ENCODE measurements at regions not wholly inside any gene's neighbourhood (a gene's known extent, or its start where the extent isn't known, plus 50 kb on each side); places are given as distances from the start of the nearest gene placed in this dataset.

DNA sequence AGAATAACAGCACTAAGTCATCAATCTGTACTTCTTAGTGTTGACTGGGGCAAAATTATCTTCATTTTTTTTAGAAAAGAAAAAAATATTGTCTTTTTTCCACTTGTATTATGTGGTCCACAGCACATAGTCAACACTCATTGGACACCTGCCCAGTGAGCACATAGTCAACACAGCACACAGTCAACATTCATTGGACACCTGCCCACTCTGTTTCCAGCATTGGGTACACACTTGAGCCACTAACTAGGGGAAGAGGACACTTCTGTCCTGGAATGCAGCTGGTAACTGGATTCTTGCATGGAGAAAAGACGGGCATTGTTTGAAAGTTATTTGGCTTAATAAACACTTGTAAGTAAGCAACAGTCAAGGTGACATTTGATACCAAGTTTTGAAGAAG lies 898.2 kb downstream of the CDY2B start:
- POLR2A ChIA-PET, result no interaction called here
- no peaks in the 10 kb centered on the region for H3K9me3 ChIP-seq
- no peak for DNase-seq
- no peak overlapping the region for H3K4me3 ChIP-seq (ENCODE audit: control insufficient read depth in 1 of 2, extremely low read depth in 1 of 2, low read length in 1 of 2)
- Mint-ChIP-seq H3K4me1 (no peaks in the 10 kb centered on the region), H3K4me3 (no peak overlapping the region), H3K9me3 (peaks cover 0 to 3% (median 0%) of the 10 kb centered on the region in 3 donors), H3K27me3 (no peaks in the 10 kb centered on the region), H3K36me3 (no peaks in the 10 kb centered on the region), H3K27ac (no peak overlapping the region)
- H3K4me1 ChIP-seq (ENCODE audit: control insufficient read depth in 1 of 2, extremely low read depth in 1 of 2, insufficient read depth in 2 of 2, low read length in 2 of 2), result no peaks in the 10 kb centered on the region
- CTCF ChIA-PET, result no interaction called here
- H3K36me3 ChIP-seq (ENCODE audit: control insufficient read depth in 2 of 2, extremely low read depth in 1 of 2, insufficient read depth in 1 of 2, low read length in 1 of 2), result no peaks in the 10 kb centered on the region
- no peaks in the 10 kb centered on the region for H3K27me3 ChIP-seq (replicated peaks in 1 of 2; ENCODE audit: control insufficient read depth in 2 of 2, extremely low read depth in 1 of 2, insufficient read depth in 2 of 2, low read length in 1 of 2)
- no peak for ATAC-seq (replicated peaks in 1 of 4)
- no CpG with 5 or more reads among the region's 1 CpG for WGBS (ENCODE audit: insufficient coverage)
- H3K27ac ChIP-seq (ENCODE audit: low read length), result no peak overlapping the region

DNA sequence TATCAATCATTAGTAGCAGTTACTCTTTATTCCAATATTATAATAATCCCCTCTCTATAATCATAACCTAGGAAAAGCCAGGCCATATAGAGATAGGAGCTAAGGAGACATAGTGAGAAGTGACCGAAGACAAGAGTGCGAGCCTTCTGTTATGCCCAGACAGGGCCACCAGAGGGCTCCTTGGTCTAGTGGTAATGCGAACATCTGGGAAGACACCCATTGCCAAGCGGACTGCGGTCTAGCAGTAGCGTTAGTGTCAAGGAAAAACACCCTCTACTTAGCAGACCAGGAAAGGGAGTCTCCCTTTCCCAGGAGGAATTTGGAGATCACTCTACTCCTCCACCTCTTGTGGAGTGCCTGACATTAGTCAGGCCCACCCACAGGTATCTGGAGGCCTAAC lies 920.9 kb downstream of the CDY2B start:
- no peak for ATAC-seq (replicated peaks in 1 of 4)
- POLR2A ChIA-PET, result no interaction called here
- no CpG with 5 or more reads among the region's 6 CpGs for WGBS (ENCODE audit: insufficient coverage)

GRCh38 chrY:16947221-16947620 lies 932.8 kb downstream of the CDY2B start:
- Histone ChIP-seq H3K27me3 (replicated peaks in 1 of 2; ENCODE audit: control insufficient read depth in 2 of 2, extremely low read depth in 1 of 2, insufficient read depth in 2 of 2, low read length in 1 of 2) (no peaks in the 10 kb centered on the region), H3K27ac (ENCODE audit: low read length) (no peak overlapping the region), H3K4me3 (ENCODE audit: control insufficient read depth in 1 of 2, extremely low read depth in 1 of 2, low read length in 1 of 2) (no peak overlapping the region), H3K9me3 (no peaks in the 10 kb centered on the region), H3K4me1 (ENCODE audit: control insufficient read depth in 1 of 2, extremely low read depth in 1 of 2, insufficient read depth in 2 of 2, low read length in 2 of 2) (no peaks in the 10 kb centered on the region), H3K36me3 (ENCODE audit: control insufficient read depth in 2 of 2, extremely low read depth in 1 of 2, insufficient read depth in 1 of 2, low read length in 1 of 2) (no peaks in the 10 kb centered on the region)
- no peak for ATAC-seq (replicated peaks in 1 of 4)
- Mint-ChIP-seq H3K4me1 (no peaks in the 10 kb centered on the region), H3K36me3 (no peaks in the 10 kb centered on the region), H3K9me3 (peaks cover 0 to 15% (median 0%) of the 10 kb centered on the region in 3 donors), H3K4me3 (no peak overlapping the region), H3K27ac (no peak overlapping the region), H3K27me3 (no peaks in the 10 kb centered on the region)
- POLR2A ChIA-PET, result no interaction called here
- DNase-seq, result no peak
- CTCF ChIA-PET, result no interaction called here
- no CpG with 5 or more reads among the region's 1 CpG for WGBS (ENCODE audit: insufficient coverage)

More for the DNA sequence above, 920.9 kb downstream of the CDY2B start:
- Mint-ChIP-seq H3K27me3 (no peaks in the 10 kb centered on the region), H3K4me3 (no peak overlapping the region), H3K4me1 (no peaks in the 10 kb centered on the region), H3K27ac (no peak overlapping the region), H3K9me3 (peaks cover 0 to 7% (median 0%) of the 10 kb centered on the region in 3 donors), H3K36me3 (no peaks in the 10 kb centered on the region)
- Histone ChIP-seq H3K27ac (ENCODE audit: low read length) (no peak overlapping the region), H3K27me3 (replicated peaks in 1 of 2; ENCODE audit: control insufficient read depth in 2 of 2, extremely low read depth in 1 of 2, insufficient read depth in 2 of 2, low read length in 1 of 2) (no peaks in the 10 kb centered on the region), H3K4me1 (ENCODE audit: control insufficient read depth in 1 of 2, extremely low read depth in 1 of 2, insufficient read depth in 2 of 2, low read length in 2 of 2) (no peaks in the 10 kb centered on the region), H3K4me3 (ENCODE audit: control insufficient read depth in 1 of 2, extremely low read depth in 1 of 2, low read length in 1 of 2) (no peak overlapping the region), H3K9me3 (no peaks in the 10 kb centered on the region), H3K36me3 (ENCODE audit: control insufficient read depth in 2 of 2, extremely low read depth in 1 of 2, insufficient read depth in 1 of 2, low read length in 1 of 2) (no peaks in the 10 kb centered on the region)
- no peak for DNase-seq
- CTCF ChIA-PET, result no interaction called here
